Uterus (tissue), 3 donors: ENCODE measurements at regions not wholly inside any gene's neighbourhood (a gene's known extent, or its start where the extent isn't known, plus 50 kb on each side); places are given as distances from the start of the nearest gene placed in this dataset.

ENCODE experiments used
- DNase-seq, 2 donors: peaks; one replicate each; pipeline ENCODE4 v3.0.0-alpha.2; 2019 to 2020
- H3K27ac ChIP-seq, 2 donors: fragments of 200-600 bp; sonication (generic); 1 replicate in 1 of 2; 2 replicates in 1 of 2; pipeline ENCODE4 v1.5.1; 2016 to 2018
- H3K27me3 ChIP-seq, 2 donors: fragments of 200-600 bp; sonication (generic); one replicate each; pipeline ENCODE4 v1.5.1; 2018 to 2019; ENCODE audit warnings: control low read depth in 1 of 2
- H3K36me3 ChIP-seq, 2 donors: fragments of 200-600 bp; sonication (generic); one replicate each; pipeline ENCODE4 v1.5.1; 2019; ENCODE audit warnings: control low read depth in 1 of 2
- H3K4me1 ChIP-seq, 2 donors: fragments of 200-600 bp; sonication (generic); one replicate each; pipeline ENCODE4 v1.5.1; 2018 to 2019; ENCODE audit warnings: control low read depth in 1 of 2
- H3K4me3 ChIP-seq, 2 donors: fragments of 200-600 bp; sonication (generic); 1 replicate in 1 of 2; 2 replicates in 1 of 2; pipeline ENCODE4 v1.5.1; 2018 to 2019; ENCODE audit warnings: mild to moderate bottlenecking in 1 of 2
- H3K9me3 ChIP-seq, 2 donors: fragments of 200-600 bp; sonication (generic); one replicate each; pipeline ENCODE4 v1.5.1; 2019; ENCODE audit warnings: control low read depth in 1 of 2
- CTCF ChIP-seq, 4 experiments: fragments of 200-600 bp in 2 of 4; fragments of 450-650 bp in 2 of 4; sonication (generic) in 2 of 4; IDR thresholded peaks; one replicate each; pipeline ENCODE4 v1.5.1; 2016 to 2019; ENCODE audit warnings: antibody characterized with exemption in 4 of 4, mild to moderate bottlenecking in 2 of 4, moderate library complexity in 1 of 4
- POLR2A ChIP-seq, 2 donors: fragments of 450-650 bp; IDR thresholded peaks; one replicate each; pipeline ENCODE4 v1.6.1; 2016; ENCODE audit warnings: antibody characterized with exemption in 2 of 2, mild to moderate bottlenecking in 1 of 2, moderate library complexity in 1 of 2
- intact Hi-C: fragments of 100-400 bp; cut with DNase I; formaldehyde crosslinking; loops from one replicate; pipeline ENCODE4 v1.15.1; 2023; ENCODE audit warnings: low total_unique reads
- donor health status: DM: yes; HTN: yes; CAD: no.

GRCh38 chr6:23870496-23870895, 255.5 kb upstream of the NRSN1 start:
- no peaks in the 10 kb centered on the region for H3K27me3 ChIP-seq
- no peak for DNase-seq
- H3K4me3 ChIP-seq: no peak overlapping the region
- TF ChIP-seq POLR2A (IDR thresholded peaks at IDR 0.05) (no peak), CTCF (IDR thresholded peaks at IDR 0.05) (no peak)
- no peaks in the 10 kb centered on the region for H3K36me3 ChIP-seq
- H3K9me3 ChIP-seq: no peaks in the 10 kb centered on the region
- intact Hi-C loops: no loop called here
- H3K27ac ChIP-seq: no peak overlapping the region
- no peaks in the 10 kb centered on the region for H3K4me1 ChIP-seq

- Histone ChIP-seq H3K27me3 (no peaks in the 10 kb centered on the region), H3K36me3 (no peaks in the 10 kb centered on the region), H3K27ac (no peak overlapping the region), H3K9me3 (no peaks in the 10 kb centered on the region), H3K4me1 (no peaks in the 10 kb centered on the region), H3K4me3 (no peak overlapping the region)
- TF ChIP-seq CTCF (IDR thresholded peaks at IDR 0.05): no peak
- TF ChIP-seq POLR2A (IDR thresholded peaks at IDR 0.05): no peak
- intact Hi-C loops: no loop called here
- DNase-seq: no peak
These were observed 252.9 kb upstream of the NRSN1 start for GRCh38 chr6:23873161-23873560.

GRCh38 chr6:23875006-23875405, 251.0 kb upstream of the NRSN1 start:
- Histone ChIP-seq H3K36me3 (no peaks in the 10 kb centered on the region), H3K9me3 (no peaks in the 10 kb centered on the region), H3K27ac (no peak overlapping the region), H3K4me3 (no peak overlapping the region), H3K4me1 (no peaks in the 10 kb centered on the region), H3K27me3 (no peaks in the 10 kb centered on the region)
- no peak for DNase-seq
- intact Hi-C loops: no loop called here
- TF ChIP-seq POLR2A (IDR thresholded peaks at IDR 0.05) (no peak), CTCF (IDR thresholded peaks at IDR 0.05) (no peak)

- intact Hi-C loops: no loop called here
- DNase-seq: no peak
- H3K4me3 ChIP-seq: no peak overlapping the region
- no peaks in the 10 kb centered on the region for H3K36me3 ChIP-seq
- TF ChIP-seq POLR2A (IDR thresholded peaks at IDR 0.05) (no peak), CTCF (IDR thresholded peaks at IDR 0.05) (no peak)
- H3K27me3 ChIP-seq: no peaks in the 10 kb centered on the region
- no peak overlapping the region for H3K27ac ChIP-seq
- no peaks in the 10 kb centered on the region for H3K9me3 ChIP-seq
- H3K4me1 ChIP-seq: no peaks in the 10 kb centered on the region
These were observed 246.2 kb upstream of the NRSN1 start for GRCh38 chr6:23879816-23880215.

- Histone ChIP-seq H3K4me3 (no peak overlapping the region), H3K4me1 (no peaks in the 10 kb centered on the region), H3K27me3 (no peaks in the 10 kb centered on the region), H3K9me3 (no peaks in the 10 kb centered on the region), H3K27ac (no peak overlapping the region), H3K36me3 (no peaks in the 10 kb centered on the region)
- DNase-seq: no peak
- no peak for TF ChIP-seq POLR2A (IDR thresholded peaks at IDR 0.05)
- no peak for TF ChIP-seq CTCF (IDR thresholded peaks at IDR 0.05)
- intact Hi-C loops: no loop called here
These were observed 235.3 kb upstream of the NRSN1 start for GRCh38 chr6:23890543-23891227.
